Breast epithelium (tissue), 3 donors: ENCODE measurements at regions not wholly inside any gene's neighbourhood (a gene's known extent, or its start where the extent isn't known, plus 50 kb on each side); places are given as distances from the start of the nearest gene placed in this dataset.

Experiments
- POLR2A ChIP-seq: fragments of 450-650 bp; IDR thresholded peaks from one replicate; pipeline ENCODE4 v1.6.1; 2016; ENCODE audit warnings: antibody characterized with exemption, mild to moderate bottlenecking, moderate library complexity
- POLR2AphosphoS5 ChIP-seq, 3 donors: sonication (generic); formaldehyde crosslinking; IDR thresholded peaks; one replicate each; pipeline ENCODE4 v1.6.1; 2017; ENCODE audit warnings: antibody characterized with exemption in 3 of 3
- TF ChIP-seq, protein P1 (sequence below), 3 donors: fragments of 450-650 bp; IDR thresholded peaks; one replicate each; pipeline ENCODE4 v1.5.1; 2016 to 2017; ENCODE audit warnings: antibody characterized with exemption in 3 of 3, mild to moderate bottlenecking in 3 of 3, moderate library complexity in 3 of 3

DNA sequence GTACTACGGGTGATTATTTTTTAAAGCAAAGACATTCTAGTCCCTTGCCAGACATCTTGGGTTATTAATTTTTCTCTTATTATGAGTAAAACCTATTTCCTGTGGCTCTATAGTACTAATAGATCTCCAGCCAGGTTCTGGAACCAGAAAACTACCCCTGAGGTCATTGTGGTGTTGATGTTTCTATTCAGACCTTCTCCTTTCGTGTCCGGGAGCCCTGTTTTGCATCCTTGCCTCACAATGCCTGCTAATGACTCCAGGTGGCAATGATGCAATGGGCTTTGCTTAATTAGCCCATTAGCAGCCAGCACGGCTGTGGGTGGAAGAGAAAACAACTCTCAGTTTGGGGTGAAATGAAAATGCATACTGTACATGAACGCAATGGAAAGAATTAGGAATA lies 62.9 kb upstream of the ARG1 start:
- TF ChIP-seq, protein P1, sequence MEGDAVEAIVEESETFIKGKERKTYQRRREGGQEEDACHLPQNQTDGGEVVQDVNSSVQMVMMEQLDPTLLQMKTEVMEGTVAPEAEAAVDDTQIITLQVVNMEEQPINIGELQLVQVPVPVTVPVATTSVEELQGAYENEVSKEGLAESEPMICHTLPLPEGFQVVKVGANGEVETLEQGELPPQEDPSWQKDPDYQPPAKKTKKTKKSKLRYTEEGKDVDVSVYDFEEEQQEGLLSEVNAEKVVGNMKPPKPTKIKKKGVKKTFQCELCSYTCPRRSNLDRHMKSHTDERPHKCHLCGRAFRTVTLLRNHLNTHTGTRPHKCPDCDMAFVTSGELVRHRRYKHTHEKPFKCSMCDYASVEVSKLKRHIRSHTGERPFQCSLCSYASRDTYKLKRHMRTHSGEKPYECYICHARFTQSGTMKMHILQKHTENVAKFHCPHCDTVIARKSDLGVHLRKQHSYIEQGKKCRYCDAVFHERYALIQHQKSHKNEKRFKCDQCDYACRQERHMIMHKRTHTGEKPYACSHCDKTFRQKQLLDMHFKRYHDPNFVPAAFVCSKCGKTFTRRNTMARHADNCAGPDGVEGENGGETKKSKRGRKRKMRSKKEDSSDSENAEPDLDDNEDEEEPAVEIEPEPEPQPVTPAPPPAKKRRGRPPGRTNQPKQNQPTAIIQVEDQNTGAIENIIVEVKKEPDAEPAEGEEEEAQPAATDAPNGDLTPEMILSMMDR (IDR thresholded peaks at IDR 0.05): no peak
- TF ChIP-seq POLR2AphosphoS5 (IDR thresholded peaks at IDR 0.05): no peak
- TF ChIP-seq POLR2A: no peak
